Adrenal gland (tissue), 9 donors: ENCODE measurements at regions not wholly inside any gene's neighbourhood (a gene's known extent, or its start where the extent isn't known, plus 50 kb on each side); places are given as distances from the start of the nearest gene placed in this dataset.
A peak's percentile ranks its signal among the peaks of the same experiment; 100 is the strongest.

Experiments used
- DNase-seq, 7 donors: peaks; one replicate each; pipeline ENCODE4 v3.0.0-alpha.2; 2019 to 2020
- H3K27ac ChIP-seq, 5 donors: fragments of 200-600 bp; sonication (generic) in 4 of 5; 1 replicate in 3 of 5; 2 replicates in 2 of 5; pipeline versions ENCODE4 v1.5.1 to v1.8.0; 2016 to 2020; ENCODE audit warnings: mild to moderate bottlenecking in 1 of 5
- H3K27me3 ChIP-seq: fragments of 200-600 bp; 2 replicates; pipeline ENCODE4 v1.8.0; 2021
- H3K36me3 ChIP-seq, 2 donors: fragments of 200-600 bp; replicated peaks in 1 of 2; 1 replicate in 1 of 2; 2 replicates in 1 of 2; pipeline versions ENCODE4 v1.5.1 to v1.8.0; 2018 to 2022
- H3K4me1 ChIP-seq, 2 donors: fragments of 200-600 bp; replicated peaks in 1 of 2; 1 replicate in 1 of 2; 2 replicates in 1 of 2; pipeline versions ENCODE4 v1.5.1 to v1.8.0; 2018 to 2021
- H3K4me3 ChIP-seq, 4 donors: fragments of 200-600 bp; sonication (generic) in 3 of 4; one replicate each; pipeline ENCODE4 v1.5.1; 2016 to 2018
- H3K9me3 ChIP-seq, 3 donors: fragments of 200-600 bp; sonication (generic) in 1 of 3; replicated peaks in 1 of 3; 1 replicate in 2 of 3; 2 replicates in 1 of 3; pipeline versions ENCODE4 v1.5.1 to v1.8.0; 2016 to 2021
- CTCF ChIP-seq, 6 experiments: fragments of 450-650 bp in 4 of 6; fragments of 200-600 bp in 2 of 6; sonication (generic) in 1 of 6; IDR thresholded peaks; 1 replicate in 5 of 6; 2 replicates in 1 of 6; pipeline versions ENCODE4 v1.5.1 to v1.8.0; 2016 to 2021; ENCODE audit warnings: antibody characterized with exemption in 6 of 6, mild to moderate bottlenecking in 2 of 6, moderate library complexity in 1 of 6
- POLR2A ChIP-seq, 2 donors: fragments of 450-650 bp; IDR thresholded peaks; one replicate each; pipeline ENCODE4 v1.6.1; 2017; ENCODE audit warnings: antibody characterized with exemption in 2 of 2, mild to moderate bottlenecking in 2 of 2, moderate library complexity in 1 of 2
- WGBS, 4 donors: extraction: QIAGEN DNeasy Blood & Tissue Kit in 2 of 4; methylation state at CpG; one replicate each; pipeline versions ENCODE4 v1.1.5 to v1.1.7; 2013 to 2017; 5-methylcytosine and 5-hydroxymethylcytosine counted together
- intact Hi-C, 2 donors: fragments of 100-400 bp; cut with DNase I; formaldehyde crosslinking; loops; one replicate each; pipeline versions ENCODE4 v1.14.1 to v1.15.0; 2022 to 2023
- donor health status: healthy with polysubstance abuse.
- donor health status: Bipolar disorder and iron deficiency.
- donor health status: DM: yes; HTN: yes; CAD: no.
- donor health status: DM: no; HTN: no; CAD: no.
- donor health status: DM: no; HTN: no; CAD: no.

GRCh38 chr4:10381146-10381545 lies 76.1 kb downstream of the ZNF518B start:
- no peak overlapping the region for H3K27ac ChIP-seq
- H3K4me1 ChIP-seq, result no peaks in the 10 kb centered on the region

GRCh38 chr4:10380735-10381134 lies 76.5 kb downstream of the ZNF518B start:
- intact Hi-C loops, result no loop called here
- no peak overlapping the region for H3K4me3 ChIP-seq
- WGBS, 4 donors, result 0 to 41% (median 8%) methylated on average over 1 of the region's 1 CpG
- H3K27ac ChIP-seq, result no peak overlapping the region
- no peak for DNase-seq
- H3K27me3 ChIP-seq, result no peaks in the 10 kb centered on the region
- no peaks in the 10 kb centered on the region for H3K36me3 ChIP-seq
- H3K9me3 ChIP-seq, result no peaks in the 10 kb centered on the region
- no peaks in the 10 kb centered on the region for H3K4me1 ChIP-seq
- TF ChIP-seq CTCF (IDR thresholded peaks at IDR 0.05), result no peak
- TF ChIP-seq POLR2A (IDR thresholded peaks at IDR 0.05), result no peak

More at GRCh38 chr4:10381146-10381545, 76.1 kb downstream of the ZNF518B start:
- no peak for TF ChIP-seq POLR2A (IDR thresholded peaks at IDR 0.05)
- TF ChIP-seq CTCF (IDR thresholded peaks at IDR 0.05), result no peak
- intact Hi-C loops, result no loop called here
- H3K27me3 ChIP-seq, result no peaks in the 10 kb centered on the region
- no peak overlapping the region for H3K4me3 ChIP-seq
- no peak for DNase-seq
- no peaks in the 10 kb centered on the region for H3K9me3 ChIP-seq
- no peaks in the 10 kb centered on the region for H3K36me3 ChIP-seq
- WGBS, 4 donors, result 67 to 79% (median 77%) methylated on average over 4 of the region's 4 CpGs

GRCh38 chr4:10371869-10372471 lies 85.3 kb downstream of the ZNF518B start:
- intact Hi-C loops, result no loop called here

GRCh38 chr4:10371121-10371520 lies 86.1 kb downstream of the ZNF518B start:
- DNase-seq, result no peak
- intact Hi-C loops, result no loop called here
- Histone ChIP-seq H3K9me3 (no peaks in the 10 kb centered on the region), H3K4me1 (no peaks in the 10 kb centered on the region), H3K36me3 (no peaks in the 10 kb centered on the region), H3K4me3 (no peak overlapping the region), H3K27me3 (no peaks in the 10 kb centered on the region), H3K27ac (no peak overlapping the region)
- 67 to 80% (median 71%) methylated on average over 5 of the region's 5 CpGs for WGBS, 4 donors
- TF ChIP-seq CTCF (IDR thresholded peaks at IDR 0.05) (no peak), POLR2A (IDR thresholded peaks at IDR 0.05) (no peak)

More at GRCh38 chr4:10371869-10372471, 85.3 kb downstream of the ZNF518B start:
- no peak overlapping the region for H3K4me3 ChIP-seq
- no peaks in the 10 kb centered on the region for H3K27me3 ChIP-seq
- no peaks in the 10 kb centered on the region for H3K9me3 ChIP-seq
- peak in 2 of 7 donors; percentile 15 to 16 for DNase-seq
- TF ChIP-seq POLR2A (IDR thresholded peaks at IDR 0.05) (no peak), CTCF (IDR thresholded peaks at IDR 0.05) (no peak)
- H3K27ac ChIP-seq, result no peak overlapping the region
- H3K36me3 ChIP-seq, result no peaks in the 10 kb centered on the region
- no peaks in the 10 kb centered on the region for H3K4me1 ChIP-seq
- WGBS, 4 donors, result 52 to 64% (median 58%) methylated on average over 3 to 4 of the region's 4 CpGs
